IPS-15b (cell line): ENCODE measurements at regions not wholly inside any gene's neighbourhood (a gene's known extent, or its start where the extent isn't known, plus 50 kb on each side); places are given as distances from the start of the nearest gene placed in this dataset.

Source experiments
- H3K27me3 ChIP-seq: one replicate; pipeline ENCODE4 v1.6.1; 2013; ENCODE audit warnings: low read length; ENCODE audit not compliant: control insufficient read depth, insufficient read depth
- H3K36me3 ChIP-seq: one replicate; pipeline ENCODE4 v1.6.1; 2013; ENCODE audit warnings: low read length; ENCODE audit not compliant: control insufficient read depth, insufficient read depth
- H3K4me1 ChIP-seq: one replicate; pipeline ENCODE4 v1.6.1; 2013; ENCODE audit warnings: mild to moderate bottlenecking, low read length; ENCODE audit not compliant: control insufficient read depth, insufficient read depth
- H3K4me3 ChIP-seq: one replicate; pipeline ENCODE4 v1.5.1; 2013; ENCODE audit warnings: low read depth, low read length
- H3K9ac ChIP-seq: one replicate; pipeline ENCODE4 v1.6.1; 2013; ENCODE audit warnings: low read depth, mild to moderate bottlenecking, low read length
- H3K9me3 ChIP-seq: one replicate; pipeline ENCODE4 v1.6.1; 2013; ENCODE audit warnings: mild to moderate bottlenecking, low read length; ENCODE audit not compliant: control insufficient read depth, insufficient read depth

- no peaks in the 10 kb centered on the region for H3K27me3 ChIP-seq
- H3K36me3 ChIP-seq, result no peaks in the 10 kb centered on the region
- peaks cover 6% of the 10 kb centered on the region for H3K4me1 ChIP-seq
- H3K9ac ChIP-seq, result no peak overlapping the region
- peaks cover 7% of the 10 kb centered on the region for H3K9me3 ChIP-seq
- no peak overlapping the region for H3K4me3 ChIP-seq
Observed at GRCh38 chr3:150073031-150073430, 102.3 kb upstream of the PFN2 start.

GRCh38 chr3:150072576-150072975 lies 101.9 kb upstream of the PFN2 start:
- Histone ChIP-seq H3K27me3 (no peaks in the 10 kb centered on the region), H3K36me3 (no peaks in the 10 kb centered on the region), H3K4me1 (peaks cover 6% of the 10 kb centered on the region), H3K4me3 (no peak overlapping the region), H3K9ac (no peak overlapping the region), H3K9me3 (peaks cover 7% of the 10 kb centered on the region)

DNA sequence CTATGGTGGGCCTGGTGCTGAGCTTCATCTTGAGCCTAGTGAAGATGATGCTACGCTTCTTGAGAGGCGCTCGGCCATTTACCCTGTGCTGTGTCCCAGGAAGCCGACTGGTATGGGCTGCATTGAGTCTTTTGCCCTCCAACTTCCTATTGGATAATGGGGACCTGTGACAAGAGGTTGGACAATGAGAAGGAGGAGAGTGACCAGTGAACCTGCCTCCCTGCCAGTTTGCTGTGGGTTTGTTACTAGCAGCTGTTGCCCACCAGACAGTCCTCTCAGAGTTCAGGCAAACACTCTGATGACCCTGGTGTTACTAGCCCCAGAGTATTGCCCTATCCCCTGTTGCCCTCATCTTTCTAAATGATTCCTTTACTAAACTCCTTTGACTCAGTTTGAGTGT lies 99.6 kb upstream of the PFN2 start:
- no peaks in the 10 kb centered on the region for H3K9me3 ChIP-seq
- H3K4me3 ChIP-seq, result no peak overlapping the region
- H3K4me1 ChIP-seq, result peaks cover 6% of the 10 kb centered on the region
- H3K27me3 ChIP-seq, result no peaks in the 10 kb centered on the region
- no peaks in the 10 kb centered on the region for H3K36me3 ChIP-seq
- H3K9ac ChIP-seq, result no peak overlapping the region

DNA sequence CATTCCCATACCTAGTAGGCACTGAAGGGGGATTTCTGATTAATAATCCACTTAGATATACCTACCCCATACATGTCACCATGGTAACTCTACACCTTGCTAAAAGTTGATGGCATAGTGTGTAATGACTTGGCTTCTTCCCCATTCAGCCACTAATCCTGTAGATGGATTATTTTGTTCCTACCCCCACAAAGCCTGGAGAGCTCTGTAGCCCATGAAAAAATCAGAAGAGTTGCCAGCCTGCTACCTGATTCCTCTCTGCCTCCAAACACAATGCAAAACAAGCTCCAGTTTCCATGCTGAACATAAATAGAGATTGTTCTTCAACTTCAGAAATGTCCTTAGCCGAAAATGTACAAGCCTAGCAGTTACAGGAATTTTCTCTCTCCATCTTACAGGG lies 98.9 kb upstream of the PFN2 start:
- no peaks in the 10 kb centered on the region for H3K27me3 ChIP-seq
- H3K4me3 ChIP-seq, result no peak overlapping the region
- H3K4me1 ChIP-seq, result peaks cover 6% of the 10 kb centered on the region
- no peaks in the 10 kb centered on the region for H3K36me3 ChIP-seq
- no peaks in the 10 kb centered on the region for H3K9me3 ChIP-seq
- H3K9ac ChIP-seq, result no peak overlapping the region

- Histone ChIP-seq H3K9me3 (no peaks in the 10 kb centered on the region), H3K4me3 (no peak overlapping the region), H3K9ac (no peak overlapping the region), H3K4me1 (peaks cover 6% of the 10 kb centered on the region), H3K36me3 (no peaks in the 10 kb centered on the region), H3K27me3 (no peaks in the 10 kb centered on the region)
Observed at GRCh38 chr3:150069154-150069527, 98.4 kb upstream of the PFN2 start.

DNA sequence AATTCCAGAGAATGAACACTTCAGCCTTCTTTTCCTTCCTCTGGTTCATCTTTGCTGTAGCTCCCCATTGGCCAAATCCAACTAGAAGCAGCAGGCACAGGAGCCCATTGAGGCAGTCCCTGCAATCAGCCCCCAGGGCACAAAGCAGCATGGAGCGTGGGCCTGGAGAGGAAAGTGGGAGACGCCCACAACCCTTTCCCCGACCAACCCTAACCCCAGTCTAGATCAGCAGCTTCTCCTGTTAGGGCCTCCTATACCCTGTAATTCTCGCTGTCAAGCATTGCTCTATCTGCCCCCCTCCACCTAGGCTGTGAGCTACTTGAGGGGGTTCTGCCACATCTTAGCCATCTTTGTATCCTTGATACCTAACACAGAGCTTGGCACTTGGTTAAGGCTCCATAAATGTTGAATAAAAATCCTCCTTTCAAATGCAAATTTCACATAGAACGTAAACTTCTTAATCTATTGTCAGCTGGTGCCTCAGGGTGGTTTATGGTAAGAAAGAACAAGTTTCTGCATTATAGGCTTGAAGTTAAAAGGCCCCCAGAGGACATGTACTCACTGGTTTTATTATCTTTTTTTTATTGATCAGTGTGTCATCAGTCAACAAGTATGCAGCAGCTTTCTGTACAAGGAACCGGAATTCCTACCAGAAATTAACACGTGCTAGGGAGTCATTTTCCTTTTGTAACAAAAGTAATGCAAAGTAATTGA lies 97.9 kb upstream of the PFN2 start:
- Histone ChIP-seq H3K27me3 (no peaks in the 10 kb centered on the region), H3K9me3 (no peaks in the 10 kb centered on the region), H3K4me1 (peaks cover 2% of the 10 kb centered on the region), H3K9ac (no peak overlapping the region), H3K36me3 (no peaks in the 10 kb centered on the region), H3K4me3 (no peak overlapping the region)

- H3K4me1 ChIP-seq, result no peaks in the 10 kb centered on the region
- no peaks in the 10 kb centered on the region for H3K9me3 ChIP-seq
- H3K9ac ChIP-seq, result no peak overlapping the region
- H3K36me3 ChIP-seq, result no peaks in the 10 kb centered on the region
- H3K27me3 ChIP-seq, result no peaks in the 10 kb centered on the region
- H3K4me3 ChIP-seq, result no peak overlapping the region
Observed at GRCh38 chr3:150067561-150067960, 96.9 kb upstream of the PFN2 start.

DNA sequence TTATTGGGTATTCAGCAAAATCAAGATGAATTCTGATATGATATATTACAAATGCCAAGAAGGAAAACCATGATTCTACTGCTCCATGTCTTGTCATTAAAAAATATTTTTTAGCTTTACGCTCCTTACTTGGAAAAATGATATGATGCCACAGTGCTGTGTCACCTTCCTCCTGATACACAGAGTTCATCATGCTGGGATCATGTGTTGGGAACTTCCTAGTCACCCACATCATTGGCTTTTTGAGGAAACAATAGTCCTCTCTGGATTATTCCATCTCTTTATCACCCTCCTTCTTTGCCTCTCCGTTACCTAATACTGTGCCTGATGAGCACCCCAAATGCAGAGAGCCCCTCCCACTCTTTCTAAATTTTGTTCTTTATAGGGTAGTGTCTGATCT lies 94.3 kb upstream of the PFN2 start:
- no peak overlapping the region for H3K9ac ChIP-seq
- H3K4me3 ChIP-seq, result no peak overlapping the region
- no peaks in the 10 kb centered on the region for H3K27me3 ChIP-seq
- no peaks in the 10 kb centered on the region for H3K9me3 ChIP-seq
- no peaks in the 10 kb centered on the region for H3K36me3 ChIP-seq
- no peaks in the 10 kb centered on the region for H3K4me1 ChIP-seq

DNA sequence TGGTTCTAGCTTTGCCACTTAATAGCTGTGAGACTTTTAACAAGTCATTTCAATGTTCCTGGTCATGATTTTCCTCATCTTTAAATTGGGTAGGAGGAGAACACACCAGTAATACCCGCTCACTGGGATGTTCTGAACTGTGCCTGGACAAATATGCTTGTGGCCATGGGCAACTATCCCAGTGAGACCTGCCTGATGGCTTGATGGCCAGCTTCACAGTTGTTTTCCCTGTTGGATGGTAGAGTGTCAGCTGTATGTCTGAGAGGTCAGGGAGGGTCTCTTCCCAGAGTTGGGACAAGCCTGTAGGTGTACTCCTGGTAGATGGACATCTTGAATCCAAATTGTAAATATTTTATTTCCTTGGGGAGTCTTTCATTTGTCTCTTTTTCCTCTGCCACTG lies 92.5 kb upstream of the PFN2 start:
- Histone ChIP-seq H3K4me3 (no peak overlapping the region), H3K36me3 (no peaks in the 10 kb centered on the region), H3K4me1 (no peaks in the 10 kb centered on the region), H3K9me3 (no peaks in the 10 kb centered on the region), H3K9ac (no peak overlapping the region), H3K27me3 (no peaks in the 10 kb centered on the region)

GRCh38 chr3:150062492-150062891 lies 91.8 kb upstream of the PFN2 start:
- no peak overlapping the region for H3K4me3 ChIP-seq
- H3K9ac ChIP-seq, result no peak overlapping the region
- no peaks in the 10 kb centered on the region for H3K9me3 ChIP-seq
- H3K4me1 ChIP-seq, result no peaks in the 10 kb centered on the region
- H3K27me3 ChIP-seq, result no peaks in the 10 kb centered on the region
- H3K36me3 ChIP-seq, result no peaks in the 10 kb centered on the region

- Histone ChIP-seq H3K36me3 (no peaks in the 10 kb centered on the region), H3K4me1 (no peaks in the 10 kb centered on the region), H3K4me3 (no peak overlapping the region), H3K27me3 (no peaks in the 10 kb centered on the region), H3K9me3 (no peaks in the 10 kb centered on the region), H3K9ac (no peak overlapping the region)
Observed at GRCh38 chr3:150061288-150062024, 90.8 kb upstream of the PFN2 start.

DNA sequence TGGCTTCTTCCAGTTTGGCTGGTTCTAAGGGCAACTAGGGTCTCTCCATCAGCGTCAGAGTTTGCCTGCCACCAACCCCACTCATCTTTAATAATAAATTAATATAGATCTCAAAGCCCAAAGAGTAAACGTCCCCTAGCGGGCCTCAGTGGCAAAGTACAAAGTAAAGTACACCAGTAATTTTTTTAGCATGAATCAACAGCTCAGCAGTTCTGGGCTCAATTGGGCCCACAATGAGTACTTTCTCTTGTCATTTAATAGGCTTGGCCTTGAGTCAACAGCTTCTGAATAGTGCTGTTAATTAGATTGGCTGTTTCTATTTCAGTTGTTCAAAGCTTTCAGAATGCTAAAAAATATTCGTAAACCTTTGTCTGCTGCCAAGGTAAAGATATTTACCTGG lies 89.0 kb upstream of the PFN2 start:
- H3K9ac ChIP-seq, result no peak overlapping the region
- H3K4me3 ChIP-seq, result no peak overlapping the region
- no peaks in the 10 kb centered on the region for H3K27me3 ChIP-seq
- no peaks in the 10 kb centered on the region for H3K36me3 ChIP-seq
- H3K4me1 ChIP-seq, result no peaks in the 10 kb centered on the region
- no peaks in the 10 kb centered on the region for H3K9me3 ChIP-seq
